Adrenal gland (tissue), 9 donors: ENCODE measurements at regions not wholly inside any gene's neighbourhood (a gene's known extent, or its start where the extent isn't known, plus 50 kb on each side); places are given as distances from the start of the nearest gene placed in this dataset.

Experiments used
- DNase-seq, 7 donors: peaks; one replicate each; pipeline ENCODE4 v3.0.0-alpha.2; 2019 to 2020
- H3K27ac ChIP-seq, 5 donors: fragments of 200-600 bp; sonication (generic) in 4 of 5; 1 replicate in 3 of 5; 2 replicates in 2 of 5; pipeline versions ENCODE4 v1.5.1 to v1.8.0; 2016 to 2020; ENCODE audit warnings: mild to moderate bottlenecking in 1 of 5
- H3K27me3 ChIP-seq: fragments of 200-600 bp; 2 replicates; pipeline ENCODE4 v1.8.0; 2021
- H3K36me3 ChIP-seq, 2 donors: fragments of 200-600 bp; replicated peaks in 1 of 2; 1 replicate in 1 of 2; 2 replicates in 1 of 2; pipeline versions ENCODE4 v1.5.1 to v1.8.0; 2018 to 2022
- H3K4me1 ChIP-seq, 2 donors: fragments of 200-600 bp; replicated peaks in 1 of 2; 1 replicate in 1 of 2; 2 replicates in 1 of 2; pipeline versions ENCODE4 v1.5.1 to v1.8.0; 2018 to 2021
- H3K4me3 ChIP-seq, 4 donors: fragments of 200-600 bp; sonication (generic) in 3 of 4; one replicate each; pipeline ENCODE4 v1.5.1; 2016 to 2018
- H3K9me3 ChIP-seq, 3 donors: fragments of 200-600 bp; sonication (generic) in 1 of 3; replicated peaks in 1 of 3; 1 replicate in 2 of 3; 2 replicates in 1 of 3; pipeline versions ENCODE4 v1.5.1 to v1.8.0; 2016 to 2021
- CTCF ChIP-seq, 6 experiments: fragments of 450-650 bp in 4 of 6; fragments of 200-600 bp in 2 of 6; sonication (generic) in 1 of 6; IDR thresholded peaks; 1 replicate in 5 of 6; 2 replicates in 1 of 6; pipeline versions ENCODE4 v1.5.1 to v1.8.0; 2016 to 2021; ENCODE audit warnings: antibody characterized with exemption in 6 of 6, mild to moderate bottlenecking in 2 of 6, moderate library complexity in 1 of 6
- POLR2A ChIP-seq, 2 donors: fragments of 450-650 bp; IDR thresholded peaks; one replicate each; pipeline ENCODE4 v1.6.1; 2017; ENCODE audit warnings: antibody characterized with exemption in 2 of 2, mild to moderate bottlenecking in 2 of 2, moderate library complexity in 1 of 2
- WGBS, 4 donors: extraction: QIAGEN DNeasy Blood & Tissue Kit in 2 of 4; methylation state at CpG; one replicate each; pipeline versions ENCODE4 v1.1.5 to v1.1.7; 2013 to 2017; 5-methylcytosine and 5-hydroxymethylcytosine counted together
- intact Hi-C, 2 donors: fragments of 100-400 bp; cut with DNase I; formaldehyde crosslinking; loops; one replicate each; pipeline versions ENCODE4 v1.14.1 to v1.15.0; 2022 to 2023
- donor health status: healthy with polysubstance abuse.
- donor health status: Bipolar disorder and iron deficiency.
- donor health status: DM: yes; HTN: yes; CAD: no.
- donor health status: DM: no; HTN: no; CAD: no.
- donor health status: DM: no; HTN: no; CAD: no.

DNA sequence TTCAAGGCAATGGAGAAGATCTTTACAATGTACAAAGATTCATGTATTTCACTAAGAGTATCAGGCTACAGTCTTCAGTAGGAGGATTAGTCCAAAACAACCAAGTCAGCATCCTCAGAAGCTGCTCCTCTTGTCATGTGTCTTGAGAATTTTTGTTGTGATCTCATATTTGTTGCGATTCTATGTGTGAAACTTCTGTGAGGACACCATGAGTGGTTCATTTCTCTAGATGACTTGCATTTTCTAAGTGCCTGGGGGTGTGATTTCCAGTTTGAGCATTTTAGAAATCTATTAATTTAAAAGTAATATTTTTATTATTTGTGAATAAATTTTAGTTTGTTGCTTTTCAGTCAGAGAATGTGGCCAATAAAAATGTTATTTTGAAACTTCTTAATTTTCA, 94.5 kb downstream of the RAP2A start:
- Histone ChIP-seq H3K27ac (no peak overlapping the region), H3K36me3 (no peaks in the 10 kb centered on the region), H3K4me1 (no peaks in the 10 kb centered on the region), H3K4me3 (no peak overlapping the region), H3K9me3 (no peaks in the 10 kb centered on the region), H3K27me3 (no peaks in the 10 kb centered on the region)
- DNase-seq: no peak
- no peak for TF ChIP-seq CTCF (IDR thresholded peaks at IDR 0.05)
- TF ChIP-seq POLR2A (IDR thresholded peaks at IDR 0.05): no peak
- intact Hi-C loops: no loop called here
- 80 to 92% (median 88%) methylated on average over 1 of the region's 1 CpG for WGBS, 4 donors

DNA sequence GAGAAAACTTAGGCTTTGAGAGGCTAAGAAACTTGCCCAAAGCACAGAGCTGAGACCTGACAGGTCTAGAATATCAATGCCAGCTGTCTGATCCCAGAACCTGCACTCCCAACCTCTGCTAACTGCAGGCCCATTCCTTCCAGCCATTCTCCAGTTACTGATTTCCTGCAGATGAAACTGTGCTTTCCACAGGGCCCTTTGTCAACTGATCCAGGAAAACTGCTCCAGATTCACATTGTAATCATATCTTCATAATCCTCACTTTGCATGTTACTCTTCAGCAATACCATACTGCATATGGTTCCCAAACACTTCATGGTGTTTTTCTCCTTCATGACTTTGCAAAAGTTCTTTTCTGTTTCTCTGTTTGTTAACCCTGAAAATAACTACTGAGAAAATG, 100.6 kb downstream of the RAP2A start:
- no peaks in the 10 kb centered on the region for H3K4me1 ChIP-seq
- TF ChIP-seq CTCF (IDR thresholded peaks at IDR 0.05): no peak
- TF ChIP-seq POLR2A (IDR thresholded peaks at IDR 0.05): no peak
- intact Hi-C loops: no loop called here

GRCh38 chr13:97535614-97536013, 101.6 kb downstream of the RAP2A start:
- intact Hi-C loops: no loop called here
- no peak for DNase-seq
- no peaks in the 10 kb centered on the region for H3K4me1 ChIP-seq
- TF ChIP-seq CTCF (IDR thresholded peaks at IDR 0.05): no peak
- no peaks in the 10 kb centered on the region for H3K36me3 ChIP-seq
- no peak overlapping the region for H3K27ac ChIP-seq
- H3K9me3 ChIP-seq: no peaks in the 10 kb centered on the region
- H3K4me3 ChIP-seq: no peak overlapping the region
- no peaks in the 10 kb centered on the region for H3K27me3 ChIP-seq
- WGBS, 4 donors: 63 to 71% (median 66%) methylated on average over 1 of the region's 1 CpG

More for the DNA sequence above, 100.6 kb downstream of the RAP2A start:
- no peak for DNase-seq
- Histone ChIP-seq H3K4me3 (no peak overlapping the region), H3K27ac (no peak overlapping the region), H3K9me3 (no peaks in the 10 kb centered on the region), H3K36me3 (no peaks in the 10 kb centered on the region), H3K27me3 (no peaks in the 10 kb centered on the region)

- TF ChIP-seq POLR2A (IDR thresholded peaks at IDR 0.05) (no peak), CTCF (IDR thresholded peaks at IDR 0.05) (no peak)
- intact Hi-C loops: no loop called here
- no peak for DNase-seq
Observed at GRCh38 chr13:97537110-97537509, 103.1 kb downstream of the RAP2A start.

More at GRCh38 chr13:97537110-97537509, 103.1 kb downstream of the RAP2A start:
- Histone ChIP-seq H3K4me1 (no peaks in the 10 kb centered on the region), H3K27me3 (no peaks in the 10 kb centered on the region), H3K27ac (no peak overlapping the region), H3K4me3 (no peak overlapping the region), H3K9me3 (no peaks in the 10 kb centered on the region), H3K36me3 (no peaks in the 10 kb centered on the region)
- WGBS, 4 donors: 86 to 94% (median 90%) methylated on average over 1 of the region's 1 CpG
